Left lung (tissue), 4 donors: ENCODE measurements at regions not wholly inside any gene's neighbourhood (a gene's known extent, or its start where the extent isn't known, plus 50 kb on each side); places are given as distances from the start of the nearest gene placed in this dataset.

Source experiments
- ATAC-seq: fragments of 200-7000 bp; cut with Tn5 transposase; one replicate; pipeline ENCODE4 v1.9.1; 2020; ENCODE audit warnings: moderate library complexity
- DNase-seq, 4 donors: peaks; one replicate each; pipeline ENCODE4 v3.0.0-alpha.2; 2013 to 2020
- H3K27ac ChIP-seq, 2 donors: fragments of 200-600 bp; sonication (generic) in 1 of 2; one replicate each; pipeline versions ENCODE4 v1.5.0 to v1.8.0; 2020 to 2021
- H3K27me3 ChIP-seq, 2 donors: fragments of 200-600 bp; sonication (generic) in 1 of 2; one replicate each; pipeline versions ENCODE4 v1.5.0 to v1.8.0; 2020 to 2021
- H3K36me3 ChIP-seq, 2 donors: fragments of 200-600 bp; sonication (generic) in 1 of 2; one replicate each; pipeline versions ENCODE4 v1.5.0 to v1.8.0; 2020 to 2021
- H3K4me1 ChIP-seq, 2 donors: fragments of 200-600 bp; one replicate each; pipeline ENCODE4 v1.8.0; 2021
- H3K4me3 ChIP-seq, 2 donors: fragments of 200-600 bp; sonication (generic) in 1 of 2; one replicate each; pipeline versions ENCODE4 v1.5.0 to v1.8.0; 2020 to 2021; ENCODE audit warnings: mild to moderate bottlenecking in 1 of 2
- H3K9me3 ChIP-seq, 2 donors: fragments of 200-600 bp; sonication (generic) in 1 of 2; one replicate each; pipeline versions ENCODE4 v1.5.0 to v1.8.0; 2020 to 2021
- CTCF ChIP-seq, 2 donors: fragments of 200-600 bp; sonication (generic) in 1 of 2; IDR thresholded peaks; one replicate each; pipeline versions ENCODE4 v1.5.0 to v1.8.0; 2021; ENCODE audit warnings: antibody characterized with exemption in 2 of 2
- intact Hi-C, 2 donors: fragments of 100-400 bp; cut with DNase I; formaldehyde crosslinking; loops; one replicate each; pipeline versions ENCODE4 v1.11.2 to v1.14.2; 2022
- donor health status: DM: no; HTN: yes; CAD: no.
- donor health status: DM: no; HTN: no; CAD: no.

DNA sequence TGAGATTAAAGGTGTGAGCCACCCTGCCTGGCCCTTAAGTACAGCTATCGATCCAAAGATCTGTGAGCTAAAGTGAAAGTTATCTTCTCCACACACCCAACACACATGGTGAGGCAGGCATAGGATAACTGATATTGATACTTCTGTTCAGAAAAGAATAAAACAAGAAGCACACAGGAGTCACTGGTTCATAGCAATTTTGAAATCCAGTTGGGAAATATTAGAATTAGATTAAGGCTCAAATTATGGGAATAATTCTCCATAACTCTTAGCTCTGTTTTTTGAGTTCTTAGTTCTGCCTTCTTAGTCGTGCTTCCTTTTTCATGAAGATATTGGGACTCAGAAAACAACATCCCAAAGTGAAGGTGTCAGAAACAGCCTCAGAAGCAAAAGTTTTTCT lies 186.0 kb upstream of the PLXNC1 start:
- Histone ChIP-seq H3K27ac (no peak overlapping the region), H3K9me3 (peaks cover 0 to 13% of the 10 kb centered on the region in 2 donors), H3K4me3 (no peak overlapping the region), H3K36me3 (no peaks in the 10 kb centered on the region), H3K27me3 (no peaks in the 10 kb centered on the region), H3K4me1 (no peaks in the 10 kb centered on the region)
- ATAC-seq = no peak
- no peak for TF ChIP-seq CTCF (IDR thresholded peaks at IDR 0.05)
- intact Hi-C loops = no loop called here
- DNase-seq = no peak

DNA sequence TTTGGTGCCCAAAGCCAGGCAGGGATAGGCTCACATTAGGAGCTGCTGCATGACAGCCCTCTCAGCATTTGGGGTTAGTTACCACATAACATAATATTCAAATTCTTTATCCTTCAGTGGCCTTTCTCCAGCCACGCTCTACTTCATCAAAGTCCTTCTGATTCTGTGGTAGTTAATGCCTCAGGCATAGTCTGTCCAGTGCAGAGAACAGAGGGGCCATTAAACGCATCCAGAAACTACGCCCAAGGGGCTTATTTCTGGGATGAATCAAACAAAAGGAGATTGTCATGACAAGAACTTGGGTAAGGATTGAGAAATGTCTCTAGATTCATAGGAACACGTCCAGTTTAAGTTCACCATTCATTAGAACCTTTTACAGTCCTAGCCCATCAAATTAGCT lies 183.4 kb upstream of the PLXNC1 start:
- Histone ChIP-seq H3K4me1 (no peaks in the 10 kb centered on the region), H3K27me3 (no peaks in the 10 kb centered on the region), H3K4me3 (no peak overlapping the region), H3K9me3 (peaks cover 0 to 13% of the 10 kb centered on the region in 2 donors), H3K36me3 (no peaks in the 10 kb centered on the region), H3K27ac (no peak overlapping the region)
- no peak for DNase-seq
- intact Hi-C loops = no loop called here
- no peak for ATAC-seq
- TF ChIP-seq CTCF (IDR thresholded peaks at IDR 0.05) = no peak

- no peak for DNase-seq
- ATAC-seq = no peak
- no peak overlapping the region for H3K27ac ChIP-seq
- H3K27me3 ChIP-seq = no peaks in the 10 kb centered on the region
- no peaks in the 10 kb centered on the region for H3K4me1 ChIP-seq
- peaks cover 0 to 13% of the 10 kb centered on the region in 2 donors for H3K9me3 ChIP-seq
- TF ChIP-seq CTCF (IDR thresholded peaks at IDR 0.05) = no peak
- H3K36me3 ChIP-seq = no peaks in the 10 kb centered on the region
- intact Hi-C loops = no loop called here
- H3K4me3 ChIP-seq = no peak overlapping the region
Observed at GRCh38 chr12:93966516-93967133, 181.8 kb upstream of the PLXNC1 start.

DNA sequence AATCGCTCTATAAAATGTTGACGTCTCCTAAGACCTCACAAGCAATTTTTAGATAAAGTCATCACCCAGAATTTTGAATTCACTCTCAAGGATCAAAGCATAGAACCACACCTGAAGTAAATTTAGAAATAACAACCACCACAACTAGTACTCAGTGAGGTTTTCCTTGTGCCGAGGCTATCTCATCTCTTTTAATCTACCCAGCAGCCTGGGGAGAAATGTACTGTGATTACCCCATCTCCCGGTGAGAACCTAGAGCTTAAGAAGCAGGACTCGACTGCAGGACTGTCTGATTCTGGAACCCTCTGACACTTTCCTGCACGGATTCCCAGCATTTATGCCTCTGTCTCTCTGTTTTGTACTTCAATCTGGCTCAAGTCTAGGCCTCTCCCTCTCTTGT lies 180.9 kb upstream of the PLXNC1 start:
- Histone ChIP-seq H3K9me3 (peaks cover 0 to 4% of the 10 kb centered on the region in 2 donors), H3K27ac (no peak overlapping the region), H3K36me3 (no peaks in the 10 kb centered on the region), H3K4me3 (no peak overlapping the region), H3K27me3 (no peaks in the 10 kb centered on the region), H3K4me1 (no peaks in the 10 kb centered on the region)
- DNase-seq (no peak), ATAC-seq (no peak)
- TF ChIP-seq CTCF (IDR thresholded peaks at IDR 0.05) = no peak
- intact Hi-C loops = no loop called here

DNA sequence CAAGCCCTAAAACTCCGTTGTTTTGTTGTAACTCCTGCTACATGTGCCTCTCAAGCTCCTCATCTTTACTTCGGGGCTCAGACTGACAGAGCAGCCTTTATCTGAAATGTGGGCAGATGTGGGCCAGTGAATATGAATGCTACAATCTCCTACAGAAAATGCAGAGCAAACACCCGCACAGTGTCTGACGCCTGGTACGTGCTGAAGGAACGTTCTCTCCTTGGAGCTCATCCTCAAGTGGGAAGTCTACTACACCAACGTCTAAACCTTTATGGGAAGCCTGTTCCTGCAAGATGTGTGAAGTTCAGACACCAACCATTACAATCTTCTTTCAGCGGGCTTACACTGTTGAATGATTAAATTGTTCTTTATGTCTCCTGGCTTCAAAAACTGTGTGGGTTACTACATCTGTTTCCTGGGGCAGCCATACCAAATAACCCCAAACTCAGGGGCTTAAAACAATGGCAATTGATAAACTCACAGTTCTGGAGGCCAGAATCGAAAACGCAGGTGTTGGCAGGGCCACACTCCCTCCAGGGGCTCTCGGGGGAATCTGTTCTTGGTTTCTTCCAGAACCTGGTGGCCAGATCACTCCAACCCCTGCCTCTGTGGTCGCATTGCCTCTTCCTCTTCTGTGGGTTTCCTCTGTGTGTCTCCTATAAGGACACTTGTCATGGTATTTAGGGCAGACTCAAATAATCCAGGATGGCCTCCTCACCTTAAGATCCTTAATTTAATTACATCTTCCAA lies 179.7 kb upstream of the PLXNC1 start:
- H3K9me3 ChIP-seq = no peaks in the 10 kb centered on the region
- no peak for ATAC-seq
- intact Hi-C loops = no loop called here
- TF ChIP-seq CTCF (IDR thresholded peaks at IDR 0.05) = no peak
- H3K27ac ChIP-seq = no peak overlapping the region
- H3K4me1 ChIP-seq = no peaks in the 10 kb centered on the region
- no peaks in the 10 kb centered on the region for H3K36me3 ChIP-seq
- no peaks in the 10 kb centered on the region for H3K27me3 ChIP-seq
- no peak for DNase-seq
- H3K4me3 ChIP-seq = no peak overlapping the region
